VCaP (cell line): ENCODE measurements at regions not wholly inside any gene's neighbourhood (a gene's known extent, or its start where the extent isn't known, plus 50 kb on each side); places are given as distances from the start of the nearest gene placed in this dataset.

ENCODE experiments used
- H3K27ac ChIP-seq: fragments of 450-650 bp; 2 replicates; pipeline ENCODE4 v1.5.1; 2017
- TF ChIP-seq, protein P1 (sequence below): fragments of 450-650 bp; conservative IDR thresholded peaks from 2 replicates; pipeline ENCODE4 v1.5.1; 2017; ENCODE audit warnings: mild to moderate bottlenecking, moderate library complexity

DNA sequence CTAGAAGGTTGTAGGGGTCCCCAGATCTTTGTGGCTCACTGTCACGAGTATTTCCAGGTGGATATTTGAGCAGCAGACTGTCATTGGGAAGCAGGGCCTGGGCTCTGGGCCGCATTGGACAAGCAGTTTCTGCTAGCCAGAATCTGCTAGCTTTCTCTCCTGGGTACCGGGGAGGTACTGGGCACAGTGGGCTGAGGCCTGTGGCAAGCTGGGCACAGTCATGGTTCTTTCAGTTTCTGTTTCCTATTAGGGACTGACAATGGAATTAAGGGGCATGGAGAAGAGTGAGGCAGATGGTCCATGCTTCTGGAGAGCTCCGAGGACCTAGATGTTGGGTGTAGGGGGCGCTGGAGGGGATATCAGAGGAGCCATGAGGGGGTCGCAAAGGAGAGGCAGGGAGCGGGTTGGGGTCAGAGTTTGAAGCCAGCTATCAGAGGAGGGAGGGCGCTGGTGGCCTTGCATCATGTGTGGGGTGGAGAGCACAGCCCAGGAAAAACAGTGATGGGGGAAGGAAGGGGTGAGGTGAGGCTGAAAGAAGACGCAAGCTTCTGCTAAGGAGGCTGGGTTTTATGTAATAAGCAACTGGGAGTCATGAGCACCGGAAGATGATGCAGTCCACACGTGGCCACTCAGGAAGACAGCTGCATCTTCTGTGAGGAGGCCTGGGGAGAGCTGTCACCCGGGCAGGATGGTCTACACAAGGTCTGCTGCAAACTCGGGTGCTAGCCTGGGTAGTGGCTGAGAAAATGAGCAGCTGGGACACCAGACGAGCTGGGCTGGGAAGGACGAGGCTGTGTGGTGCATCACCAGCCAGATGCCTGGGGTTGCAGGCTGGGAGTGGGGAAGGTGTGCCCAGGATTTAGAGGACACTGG lies 72.7 kb downstream of the IER5 start:
- no peak overlapping the region for H3K27ac ChIP-seq
- TF ChIP-seq, protein P1, sequence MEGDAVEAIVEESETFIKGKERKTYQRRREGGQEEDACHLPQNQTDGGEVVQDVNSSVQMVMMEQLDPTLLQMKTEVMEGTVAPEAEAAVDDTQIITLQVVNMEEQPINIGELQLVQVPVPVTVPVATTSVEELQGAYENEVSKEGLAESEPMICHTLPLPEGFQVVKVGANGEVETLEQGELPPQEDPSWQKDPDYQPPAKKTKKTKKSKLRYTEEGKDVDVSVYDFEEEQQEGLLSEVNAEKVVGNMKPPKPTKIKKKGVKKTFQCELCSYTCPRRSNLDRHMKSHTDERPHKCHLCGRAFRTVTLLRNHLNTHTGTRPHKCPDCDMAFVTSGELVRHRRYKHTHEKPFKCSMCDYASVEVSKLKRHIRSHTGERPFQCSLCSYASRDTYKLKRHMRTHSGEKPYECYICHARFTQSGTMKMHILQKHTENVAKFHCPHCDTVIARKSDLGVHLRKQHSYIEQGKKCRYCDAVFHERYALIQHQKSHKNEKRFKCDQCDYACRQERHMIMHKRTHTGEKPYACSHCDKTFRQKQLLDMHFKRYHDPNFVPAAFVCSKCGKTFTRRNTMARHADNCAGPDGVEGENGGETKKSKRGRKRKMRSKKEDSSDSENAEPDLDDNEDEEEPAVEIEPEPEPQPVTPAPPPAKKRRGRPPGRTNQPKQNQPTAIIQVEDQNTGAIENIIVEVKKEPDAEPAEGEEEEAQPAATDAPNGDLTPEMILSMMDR: no peak

DNA sequence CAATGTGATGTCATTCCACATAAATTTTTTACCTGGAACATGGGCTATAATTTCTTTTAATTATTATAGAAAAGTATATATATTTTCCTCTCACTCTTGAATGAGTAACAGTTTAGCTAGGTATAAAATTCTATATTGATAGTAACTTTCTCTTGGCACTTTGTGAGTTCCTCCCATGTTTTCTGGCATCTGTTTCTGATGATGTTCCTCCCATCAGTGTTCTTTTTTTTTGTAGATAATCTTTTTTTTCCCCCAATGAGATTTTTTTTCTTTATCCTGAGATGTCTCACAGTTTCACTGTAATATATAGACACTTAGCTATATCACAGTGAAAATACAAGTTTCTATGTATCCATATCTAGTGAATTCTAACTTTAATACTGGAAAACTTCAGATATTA lies 75.2 kb downstream of the IER5 start:
- TF ChIP-seq, protein P1: no peak
- H3K27ac ChIP-seq: no peak overlapping the region

DNA sequence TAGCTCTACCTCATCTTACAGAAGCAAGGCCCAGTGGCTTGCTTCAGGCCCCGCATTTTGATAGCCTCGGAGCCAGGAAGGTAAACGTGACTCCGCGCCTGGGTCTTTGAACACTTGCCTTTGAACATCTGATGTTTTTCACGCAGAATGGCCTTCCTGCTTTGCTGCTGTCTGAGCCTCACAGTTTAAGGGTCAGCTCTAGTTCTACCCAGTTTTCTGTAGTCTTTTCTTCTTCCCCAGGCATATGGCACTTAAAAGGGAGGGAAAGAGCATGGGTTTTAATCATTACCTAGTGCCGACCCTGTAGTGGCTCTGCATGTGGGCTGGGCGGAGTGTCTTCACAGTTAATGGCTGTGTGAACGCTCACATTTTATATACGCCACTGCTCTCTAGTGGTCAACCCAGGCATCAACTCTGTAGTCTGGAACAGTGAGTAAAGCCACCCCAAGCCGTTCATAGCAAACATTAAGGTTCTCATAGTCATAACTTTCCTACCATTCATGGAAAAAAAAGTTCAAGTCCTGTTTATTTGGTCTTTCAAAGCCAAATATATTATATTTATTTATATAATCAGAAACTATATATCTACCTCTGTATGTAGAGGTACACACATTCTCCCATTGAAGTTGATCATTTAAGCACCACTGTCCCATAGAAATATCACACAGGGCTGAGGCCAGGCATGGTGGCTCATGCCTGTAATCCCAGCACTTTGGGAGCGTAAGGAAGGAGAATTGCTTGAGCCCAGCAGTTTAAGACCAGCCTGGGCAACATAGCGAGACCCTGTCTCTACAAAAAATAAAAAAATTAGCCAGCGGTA lies 78.1 kb downstream of the IER5 start:
- no peak overlapping the region for H3K27ac ChIP-seq
- TF ChIP-seq, protein P1: peak; percentile 85

DNA sequence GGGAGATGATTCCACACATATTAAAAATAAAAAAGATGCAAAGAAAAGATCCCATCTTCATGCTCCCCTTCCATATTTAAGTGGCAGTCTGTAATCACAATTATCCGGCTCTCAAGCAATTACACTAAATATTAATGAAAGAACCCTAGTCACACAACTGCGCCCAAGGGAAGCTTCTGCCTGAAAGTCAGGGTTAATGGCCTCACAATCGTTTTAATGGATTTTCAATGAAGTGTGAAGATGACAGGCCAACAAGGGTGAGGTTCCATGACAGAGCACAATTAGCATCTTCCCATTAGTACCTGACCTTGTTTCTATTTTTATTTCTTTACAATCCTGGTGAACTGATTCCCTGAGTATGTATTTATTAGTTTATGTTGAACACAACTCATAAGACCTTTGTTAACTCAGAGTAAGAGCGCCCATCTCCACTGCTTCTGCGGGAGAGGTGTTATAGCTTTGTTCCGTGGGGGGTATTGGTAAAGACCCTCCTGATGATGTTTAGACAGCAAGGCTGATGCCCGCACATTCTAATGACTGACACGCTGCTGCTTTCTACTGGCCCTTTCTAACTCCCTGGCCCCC lies 80.9 kb downstream of the IER5 start:
- H3K27ac ChIP-seq: no peak overlapping the region
- TF ChIP-seq, protein P1: no peak

DNA sequence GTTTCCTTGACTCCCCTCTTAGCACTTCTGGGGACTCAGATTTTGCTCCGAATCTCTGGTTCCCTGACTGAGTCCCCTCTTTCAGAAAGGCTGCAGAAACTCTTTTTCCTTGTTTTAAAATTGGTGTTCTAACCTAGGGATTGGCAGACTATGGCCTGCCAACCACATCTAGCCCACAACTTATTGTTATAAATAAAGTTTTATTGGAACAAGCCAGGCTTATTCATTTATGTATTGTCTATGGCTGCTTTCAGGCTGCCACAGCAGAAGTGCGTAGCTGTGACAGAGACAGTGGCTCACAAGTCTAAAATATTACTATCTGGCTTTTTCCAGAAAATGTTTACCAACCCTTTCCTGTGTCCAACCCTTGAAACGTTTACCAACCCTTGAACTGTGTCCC lies 81.7 kb downstream of the IER5 start:
- H3K27ac ChIP-seq: no peak overlapping the region
- TF ChIP-seq, protein P1: no peak

DNA sequence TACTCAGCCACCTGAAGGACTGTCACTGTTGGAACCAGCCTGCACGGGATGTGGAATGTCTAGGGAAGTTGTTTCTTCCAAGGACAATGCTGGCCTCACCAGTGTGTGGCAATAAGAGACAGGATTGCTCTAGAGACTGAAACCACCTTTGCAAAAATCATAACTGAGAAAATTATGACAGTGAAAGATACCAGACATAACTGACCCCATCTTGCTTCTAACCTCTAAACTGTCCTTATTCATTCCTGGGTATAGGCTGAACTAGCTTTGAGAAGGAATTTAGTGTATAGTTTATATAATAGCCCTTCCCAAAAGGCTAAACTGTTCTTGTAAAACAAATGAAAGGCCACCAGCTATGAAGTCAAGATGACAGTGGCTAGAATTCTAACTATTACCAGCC lies 83.6 kb downstream of the IER5 start:
- TF ChIP-seq, protein P1: no peak
- H3K27ac ChIP-seq: no peak overlapping the region

DNA sequence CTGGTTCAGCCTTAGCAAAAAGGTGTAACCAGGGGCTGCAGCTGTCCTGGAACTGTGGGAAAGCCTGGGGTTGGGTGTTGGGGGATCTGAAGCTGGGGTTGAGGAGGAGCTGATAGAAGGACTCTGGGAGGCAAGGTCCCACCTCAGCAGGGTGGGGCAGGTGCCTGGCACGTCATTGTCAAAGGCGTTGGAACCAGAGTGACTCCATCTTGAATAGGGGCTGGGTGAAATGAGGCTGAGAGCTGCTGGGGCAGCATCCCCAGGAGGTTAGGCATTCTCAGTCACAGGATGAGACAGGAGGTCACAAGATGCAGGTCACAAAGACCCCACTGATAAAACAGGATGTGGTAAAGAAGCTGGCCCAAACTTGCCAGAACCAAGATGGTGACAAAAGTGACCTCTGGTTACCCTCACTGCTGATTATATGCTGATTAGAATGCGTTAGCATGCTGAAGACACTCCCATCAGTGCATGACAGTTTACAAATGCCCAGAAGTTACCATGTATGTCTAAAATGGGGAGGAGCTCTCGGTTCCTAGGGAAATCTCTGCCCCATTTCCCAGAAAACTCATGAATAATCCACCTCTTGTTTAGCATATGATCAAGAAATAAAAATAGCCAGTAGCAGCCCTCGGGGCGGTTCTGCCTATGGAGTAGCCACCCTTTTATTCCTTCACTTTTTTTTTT lies 85.4 kb downstream of the IER5 start:
- TF ChIP-seq, protein P1: no peak
- H3K27ac ChIP-seq: no peak overlapping the region
